Esophagus squamous epithelium (tissue), 5 donors: ENCODE measurements at regions not wholly inside any gene's neighbourhood (a gene's known extent, or its start where the extent isn't known, plus 50 kb on each side); places are given as distances from the start of the nearest gene placed in this dataset.

Experiments
- DNase-seq: peaks from one replicate; lab custom pipeline; 2025; lab: John Stamatoyannopoulos, UW
- H3K27ac ChIP-seq, 4 donors: fragments of 200-600 bp; sonication (generic); one replicate each; pipeline ENCODE4 v1.5.1; 2016 to 2019; ENCODE audit warnings: mild to moderate bottlenecking in 1 of 4
- H3K27me3 ChIP-seq, 4 donors: fragments of 200-600 bp; sonication (generic); 1 replicate in 3 of 4; 2 replicates in 1 of 4; pipeline versions ENCODE4 v1.5.1 to v1.6.0; 2017 to 2021; ENCODE audit warnings: antibody characterized with exemption in 1 of 4
- H3K36me3 ChIP-seq, 3 donors: fragments of 200-600 bp; sonication (generic); one replicate each; pipeline ENCODE4 v1.5.1; 2016 to 2019
- H3K4me1 ChIP-seq, 3 donors: fragments of 200-600 bp; sonication (generic); one replicate each; pipeline ENCODE4 v1.5.1; 2017 to 2019
- H3K4me3 ChIP-seq, 4 donors: fragments of 200-600 bp; sonication (generic); 1 replicate in 3 of 4; 2 replicates in 1 of 4; pipeline ENCODE4 v1.5.1; 2016 to 2019; ENCODE audit warnings: mild to moderate bottlenecking in 2 of 4, moderate library complexity in 1 of 4
- H3K9me3 ChIP-seq, 3 donors: fragments of 200-600 bp; sonication (generic); one replicate each; pipeline ENCODE4 v1.5.1; 2016 to 2019
- POLR2A ChIP-seq, 4 donors: fragments of 450-650 bp; IDR thresholded peaks; one replicate each; pipeline ENCODE4 v1.6.1; 2017; ENCODE audit warnings: antibody characterized with exemption in 4 of 4, mild to moderate bottlenecking in 4 of 4, moderate library complexity in 3 of 4
- WGBS, 2 donors: methylation state at CpG; one replicate each; pipeline ENCODE4 v1.1.5; 2018; 5-methylcytosine and 5-hydroxymethylcytosine counted together
- intact Hi-C: fragments of 100-400 bp; cut with DNase I; formaldehyde crosslinking; loops from one replicate; pipeline ENCODE4 v1.15.0; 2022
- TF ChIP-seq, protein P1 (sequence below), 6 experiments: fragments of 450-650 bp in 4 of 6; fragments of 200-600 bp in 2 of 6; sonication (generic) in 2 of 6; IDR thresholded peaks; one replicate each; pipeline ENCODE4 v1.5.1; 2016 to 2019; ENCODE audit warnings: antibody characterized with exemption in 6 of 6, mild to moderate bottlenecking in 4 of 6, moderate library complexity in 4 of 6
- donor health status: DM: yes; HTN: yes; CAD: no.

DNA sequence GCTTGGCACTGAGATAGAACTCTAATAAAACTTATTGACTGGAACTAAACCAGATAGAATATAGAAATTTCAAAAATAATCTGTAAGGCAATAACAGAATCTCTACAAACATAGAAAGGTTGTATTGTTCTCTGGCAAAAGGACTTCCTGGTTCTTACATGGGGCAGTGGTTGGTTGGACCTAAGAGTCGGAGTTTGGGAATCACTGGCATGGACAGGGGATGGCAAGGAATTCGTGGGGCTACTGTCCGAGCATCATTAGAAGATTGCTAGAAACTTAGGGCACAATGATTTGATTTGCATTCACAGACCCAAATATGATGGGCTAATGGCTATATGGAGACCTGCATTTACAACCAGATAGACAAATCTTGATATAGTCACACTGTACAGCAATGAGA lies 103.8 kb upstream of the GOT2 start:
- no peaks in the 10 kb centered on the region for H3K4me1 ChIP-seq
- H3K27ac ChIP-seq = no peak overlapping the region
- TF ChIP-seq POLR2A (IDR thresholded peaks at IDR 0.05) = no peak
- TF ChIP-seq, protein P1, sequence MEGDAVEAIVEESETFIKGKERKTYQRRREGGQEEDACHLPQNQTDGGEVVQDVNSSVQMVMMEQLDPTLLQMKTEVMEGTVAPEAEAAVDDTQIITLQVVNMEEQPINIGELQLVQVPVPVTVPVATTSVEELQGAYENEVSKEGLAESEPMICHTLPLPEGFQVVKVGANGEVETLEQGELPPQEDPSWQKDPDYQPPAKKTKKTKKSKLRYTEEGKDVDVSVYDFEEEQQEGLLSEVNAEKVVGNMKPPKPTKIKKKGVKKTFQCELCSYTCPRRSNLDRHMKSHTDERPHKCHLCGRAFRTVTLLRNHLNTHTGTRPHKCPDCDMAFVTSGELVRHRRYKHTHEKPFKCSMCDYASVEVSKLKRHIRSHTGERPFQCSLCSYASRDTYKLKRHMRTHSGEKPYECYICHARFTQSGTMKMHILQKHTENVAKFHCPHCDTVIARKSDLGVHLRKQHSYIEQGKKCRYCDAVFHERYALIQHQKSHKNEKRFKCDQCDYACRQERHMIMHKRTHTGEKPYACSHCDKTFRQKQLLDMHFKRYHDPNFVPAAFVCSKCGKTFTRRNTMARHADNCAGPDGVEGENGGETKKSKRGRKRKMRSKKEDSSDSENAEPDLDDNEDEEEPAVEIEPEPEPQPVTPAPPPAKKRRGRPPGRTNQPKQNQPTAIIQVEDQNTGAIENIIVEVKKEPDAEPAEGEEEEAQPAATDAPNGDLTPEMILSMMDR (IDR thresholded peaks at IDR 0.05) = no peak
- no peaks in the 10 kb centered on the region for H3K36me3 ChIP-seq
- intact Hi-C loops = no loop called here
- no peak overlapping the region for H3K4me3 ChIP-seq
- WGBS, 2 donors = 55 to 58% methylated on average over 3 of the region's 3 CpGs
- no peaks in the 10 kb centered on the region for H3K27me3 ChIP-seq
- DNase-seq = no peak
- H3K9me3 ChIP-seq = no peaks in the 10 kb centered on the region

- Histone ChIP-seq H3K27me3 (no peaks in the 10 kb centered on the region), H3K9me3 (no peaks in the 10 kb centered on the region), H3K27ac (no peak overlapping the region), H3K4me1 (no peaks in the 10 kb centered on the region), H3K4me3 (no peak overlapping the region), H3K36me3 (no peaks in the 10 kb centered on the region)
- intact Hi-C loops = no loop called here
- 72 to 81% methylated on average over 6 of the region's 6 CpGs for WGBS, 2 donors
- no peak for DNase-seq
- no peak for TF ChIP-seq POLR2A (IDR thresholded peaks at IDR 0.05)
- TF ChIP-seq, protein P1 (IDR thresholded peaks at IDR 0.05) = no peak
Measured at GRCh38 chr16:58836427-58836826, 102.3 kb upstream of the GOT2 start.

- no peaks in the 10 kb centered on the region for H3K9me3 ChIP-seq
- TF ChIP-seq POLR2A (IDR thresholded peaks at IDR 0.05) = no peak
- TF ChIP-seq, protein P1 (IDR thresholded peaks at IDR 0.05) = no peak
- WGBS, 2 donors = 65 to 69% methylated on average over 2 of the region's 2 CpGs
- no peaks in the 10 kb centered on the region for H3K27me3 ChIP-seq
- no peak overlapping the region for H3K4me3 ChIP-seq
- intact Hi-C loops = no loop called here
- no peak overlapping the region for H3K27ac ChIP-seq
- H3K4me1 ChIP-seq = no peaks in the 10 kb centered on the region
- DNase-seq = no peak
- no peaks in the 10 kb centered on the region for H3K36me3 ChIP-seq
Measured at GRCh38 chr16:58832386-58832895, 98.3 kb upstream of the GOT2 start.

- 63 to 76% methylated on average over 4 of the region's 4 CpGs for WGBS, 2 donors
- TF ChIP-seq, protein P1 (IDR thresholded peaks at IDR 0.05) = no peak
- TF ChIP-seq POLR2A (IDR thresholded peaks at IDR 0.05) = no peak
- Histone ChIP-seq H3K27ac (no peak overlapping the region), H3K4me1 (no peaks in the 10 kb centered on the region), H3K27me3 (no peaks in the 10 kb centered on the region), H3K36me3 (no peaks in the 10 kb centered on the region), H3K9me3 (no peaks in the 10 kb centered on the region), H3K4me3 (no peak overlapping the region)
- intact Hi-C loops = no loop called here
- DNase-seq = no peak
Measured at GRCh38 chr16:58831386-58831785, 97.3 kb upstream of the GOT2 start.

GRCh38 chr16:58828901-58829545 lies 94.9 kb upstream of the GOT2 start:
- H3K4me1 ChIP-seq = no peaks in the 10 kb centered on the region
- intact Hi-C loops = no loop called here
- no peaks in the 10 kb centered on the region for H3K36me3 ChIP-seq
- no peak overlapping the region for H3K27ac ChIP-seq
- DNase-seq = no peak
- no peak for TF ChIP-seq POLR2A (IDR thresholded peaks at IDR 0.05)
- TF ChIP-seq, protein P1 (IDR thresholded peaks at IDR 0.05) = no peak
- 78 to 85% methylated on average over 8 of the region's 8 CpGs for WGBS, 2 donors
- H3K4me3 ChIP-seq = no peak overlapping the region
- H3K9me3 ChIP-seq = no peaks in the 10 kb centered on the region
- no peaks in the 10 kb centered on the region for H3K27me3 ChIP-seq
